ENCODE measurements at regions not wholly inside any gene's neighbourhood (a gene's known extent, or its start where the extent isn't known, plus 50 kb on each side); places are given as distances from the start of the nearest gene placed in this dataset.

- no peak for DNase-seq (ENCODE audit: low read depth)
These were observed 281.6 kb upstream of the TANK start for GRCh38 chr2:160878618-160879017.

GRCh38 chr2:160882906-160883305, 277.3 kb upstream of the TANK start:
- DNase-seq (ENCODE audit: low read depth), result no peak

GRCh38 chr2:160884056-160884455, 276.2 kb upstream of the TANK start:
- DNase-seq (ENCODE audit: low read depth), result no peak

- no peak for DNase-seq (ENCODE audit: low read depth)
These were observed 270.6 kb upstream of the TANK start for GRCh38 chr2:160889439-160890170.

GRCh38 chr2:160890667-160891352, 269.4 kb upstream of the TANK start:
- no peak for DNase-seq (ENCODE audit: low read depth)

GRCh38 chr2:160891353-160891740, 268.9 kb upstream of the TANK start:
- DNase-seq (ENCODE audit: low read depth), result no peak

GRCh38 chr2:160892204-160892603, 268.0 kb upstream of the TANK start:
- DNase-seq (ENCODE audit: low read depth), result no peak

GRCh38 chr2:160893581-160893980, 266.6 kb upstream of the TANK start:
- DNase-seq (ENCODE audit: low read depth), result no peak

- no peak for DNase-seq (ENCODE audit: low read depth)
These were observed 261.5 kb upstream of the TANK start for GRCh38 chr2:160898581-160899307.

GRCh38 chr2:160901613-160902012, 258.6 kb upstream of the TANK start:
- DNase-seq (ENCODE audit: low read depth), result no peak

- no peak for DNase-seq (ENCODE audit: low read depth)
These were observed 254.4 kb upstream of the TANK start for GRCh38 chr2:160905862-160906261.

GRCh38 chr2:160906878-160907277, 253.3 kb upstream of the TANK start:
- no peak for DNase-seq (ENCODE audit: low read depth)

GRCh38 chr2:160907738-160908137, 252.5 kb upstream of the TANK start:
- no peak for DNase-seq (ENCODE audit: low read depth)

- no peak for DNase-seq (ENCODE audit: low read depth)
These were observed 252.1 kb upstream of the TANK start for GRCh38 chr2:160908157-160908556.

GRCh38 chr2:160909781-160910242, 250.4 kb upstream of the TANK start:
- no peak for DNase-seq (ENCODE audit: low read depth)

- no peak for DNase-seq (ENCODE audit: low read depth)
These were observed 249.5 kb upstream of the TANK start for GRCh38 chr2:160910681-160911080.

- DNase-seq (ENCODE audit: low read depth), result no peak
These were observed 249.0 kb upstream of the TANK start for GRCh38 chr2:160911258-160911657.

GRCh38 chr2:160912276-160912675, 248.0 kb upstream of the TANK start:
- no peak for DNase-seq (ENCODE audit: low read depth)

GRCh38 chr2:160913323-160913722, 246.9 kb upstream of the TANK start:
- no peak for DNase-seq (ENCODE audit: low read depth)

- no peak for DNase-seq (ENCODE audit: low read depth)
These were observed 246.0 kb upstream of the TANK start for GRCh38 chr2:160914217-160914616.

GRCh38 chr2:160916300-160916699, 243.9 kb upstream of the TANK start:
- no peak for DNase-seq (ENCODE audit: low read depth)

- no peak for DNase-seq (ENCODE audit: low read depth)
These were observed 242.4 kb upstream of the TANK start for GRCh38 chr2:160917850-160918249.

- no peak for DNase-seq (ENCODE audit: low read depth)
These were observed 242.0 kb upstream of the TANK start for GRCh38 chr2:160918258-160918657.
